Skin epidermis (tissue), 12 donors: ENCODE measurements at regions not wholly inside any gene's neighbourhood (a gene's known extent, or its start where the extent isn't known, plus 50 kb on each side); places are given as distances from the start of the nearest gene placed in this dataset.

Experiments
- H3K27ac ChIP-seq, 21 experiments: fragments of 200-600 bp; sonication (generic) in 11 of 21; one replicate each; pipeline ENCODE4 v1.5.0; 2020; ENCODE audit warnings: mild to moderate bottlenecking in 3 of 21, inconsistent platforms in 2 of 21, moderate library complexity in 2 of 21
- H3K4me3 ChIP-seq, 7 experiments: fragments of 200-600 bp; sonication (generic) in 2 of 7; one replicate each; pipeline ENCODE4 v1.5.0; 2020; ENCODE audit warnings: inconsistent platforms in 2 of 7, mild to moderate bottlenecking in 2 of 7, moderate library complexity in 1 of 7

GRCh38 chr1:208531003-208531750 lies 287.0 kb upstream of the PLXNA2 start:
- Histone ChIP-seq H3K27ac (no peak overlapping the region), H3K4me3 (no peak overlapping the region)

DNA sequence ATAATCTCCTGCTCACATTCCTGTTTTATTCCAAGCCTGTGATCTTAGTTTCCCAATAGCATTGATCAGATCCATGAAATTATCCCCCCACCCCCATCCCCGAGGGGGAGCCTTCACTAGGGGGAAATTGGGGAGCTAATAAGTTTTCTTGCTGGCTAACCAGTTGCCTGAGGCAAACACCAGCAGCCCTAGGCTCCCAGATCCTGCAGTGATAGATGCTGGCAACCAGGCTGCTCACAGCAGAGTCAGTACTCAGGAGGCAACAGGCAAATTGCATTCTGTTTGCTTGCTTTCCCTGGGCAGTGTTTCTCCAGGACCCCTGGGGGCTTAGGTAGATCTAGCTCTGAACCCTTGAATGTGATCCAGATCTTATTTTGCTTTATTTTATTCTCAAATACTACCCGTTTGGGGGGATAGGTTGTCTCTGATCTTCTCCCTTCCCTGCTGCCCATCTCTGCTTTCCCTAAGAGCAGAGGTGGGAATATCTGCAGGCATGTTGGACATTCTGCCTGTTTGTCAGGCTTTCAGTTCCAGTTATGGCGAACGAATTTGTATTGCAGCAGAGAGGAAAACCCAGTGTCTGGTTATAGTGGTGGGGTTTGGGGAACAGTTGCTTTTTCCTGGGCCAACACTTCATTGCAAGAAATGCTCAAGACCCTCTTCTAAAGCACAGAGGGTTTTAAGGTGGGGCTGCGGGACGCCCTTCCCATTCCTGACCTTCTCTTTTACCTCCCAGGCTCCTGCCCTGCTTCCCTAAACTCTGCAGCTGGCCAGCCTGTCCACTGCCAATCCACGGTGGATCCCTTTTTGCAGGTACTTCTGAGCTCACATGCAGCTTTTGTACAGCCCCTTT lies 289.8 kb upstream of the PLXNA2 start:
- H3K27ac ChIP-seq: no peak overlapping the region
- H3K4me3 ChIP-seq: no peak overlapping the region

- Histone ChIP-seq H3K4me3 (no peak overlapping the region), H3K27ac (no peak overlapping the region)
These were observed 290.4 kb upstream of the PLXNA2 start for GRCh38 chr1:208534599-208534897.

DNA sequence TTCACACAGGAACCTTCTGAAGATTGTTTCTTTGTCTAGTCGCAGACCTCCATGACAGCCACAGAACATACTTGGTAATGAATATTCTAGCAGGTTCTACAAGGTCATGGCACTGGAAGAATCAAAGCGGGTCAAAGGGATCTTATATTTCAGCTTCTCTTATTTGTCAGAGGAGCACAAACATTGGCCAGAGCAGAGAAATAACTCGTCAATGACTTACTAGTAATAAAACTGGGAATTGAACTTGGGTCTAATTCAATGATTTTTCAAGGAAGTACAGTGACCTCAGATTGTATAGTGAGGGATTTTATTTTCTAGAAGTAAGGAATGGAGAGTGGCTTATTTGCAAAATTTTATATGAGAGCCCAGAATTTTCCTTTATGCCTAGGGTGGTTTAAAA lies 290.8 kb upstream of the PLXNA2 start:
- Histone ChIP-seq H3K4me3 (no peak overlapping the region), H3K27ac (no peak overlapping the region)

- Histone ChIP-seq H3K4me3 (no peak overlapping the region), H3K27ac (no peak overlapping the region)
These were observed 291.3 kb upstream of the PLXNA2 start for GRCh38 chr1:208535511-208535910.

DNA sequence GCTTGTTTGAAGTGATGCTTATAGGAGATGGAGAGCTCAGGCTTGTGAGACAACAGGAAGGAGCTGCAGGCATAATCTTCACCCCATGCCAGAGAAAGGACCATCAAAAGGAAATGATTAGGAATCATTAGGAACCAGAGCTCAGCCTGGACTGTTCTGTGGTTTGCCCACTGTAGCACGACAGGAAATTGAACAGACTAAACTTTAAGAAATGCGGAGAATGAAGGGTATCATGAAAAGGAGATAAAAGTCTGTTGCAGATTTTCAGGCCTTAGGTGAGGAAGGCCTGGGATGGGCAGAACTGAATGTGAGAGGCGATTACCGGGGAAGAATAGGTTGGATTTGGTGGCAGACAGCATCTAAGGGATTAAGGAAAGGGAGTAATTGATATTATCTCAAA lies 292.0 kb upstream of the PLXNA2 start:
- Histone ChIP-seq H3K27ac (no peak overlapping the region), H3K4me3 (no peak overlapping the region)

DNA sequence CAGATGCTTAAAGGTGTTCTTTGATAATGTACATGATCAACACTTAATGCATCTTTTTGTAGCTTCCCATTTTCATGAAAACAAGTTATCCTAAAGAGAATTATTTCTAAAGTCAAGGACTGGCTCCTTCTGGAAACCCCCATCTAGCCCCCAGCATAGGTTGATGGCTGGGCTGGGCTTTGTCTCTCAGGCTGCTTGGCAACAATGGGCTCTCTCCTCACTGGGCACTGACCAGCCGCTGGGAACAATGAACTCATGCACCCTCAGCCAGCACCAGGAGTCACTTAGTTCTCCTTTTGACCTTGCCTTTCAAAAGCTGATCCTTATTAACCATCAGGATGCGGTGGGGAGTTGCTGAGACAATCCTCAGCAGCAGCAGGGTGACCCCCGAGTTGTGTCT lies 293.0 kb upstream of the PLXNA2 start:
- no peak overlapping the region for H3K4me3 ChIP-seq
- H3K27ac ChIP-seq: no peak overlapping the region

GRCh38 chr1:208538078-208538477 lies 293.9 kb upstream of the PLXNA2 start:
- Histone ChIP-seq H3K4me3 (no peak overlapping the region), H3K27ac (peak overlapping the region in 1 of 21 experiments; percentile 4)

DNA sequence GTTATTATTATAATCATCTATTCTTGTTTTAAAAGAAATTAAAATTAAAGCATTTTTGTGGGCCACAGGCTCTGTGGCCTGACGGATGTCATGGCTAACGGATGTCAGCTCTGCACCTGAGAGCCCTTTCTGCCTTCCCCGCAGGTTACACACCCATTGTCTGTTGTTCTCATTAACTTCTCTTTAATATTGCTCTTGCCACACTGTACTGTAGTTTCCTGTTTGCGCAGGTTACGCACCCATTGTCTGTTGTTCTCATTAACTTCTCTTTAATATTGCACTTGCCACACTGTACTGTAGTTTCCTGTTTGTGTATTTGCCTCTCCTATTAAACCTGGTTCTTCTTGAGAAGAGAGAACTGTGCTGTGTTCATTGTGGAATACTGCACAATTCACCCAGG lies 294.4 kb upstream of the PLXNA2 start:
- Histone ChIP-seq H3K4me3 (no peak overlapping the region), H3K27ac (peak overlapping the region in 2 of 21 experiments; percentile 5 to 47)

DNA sequence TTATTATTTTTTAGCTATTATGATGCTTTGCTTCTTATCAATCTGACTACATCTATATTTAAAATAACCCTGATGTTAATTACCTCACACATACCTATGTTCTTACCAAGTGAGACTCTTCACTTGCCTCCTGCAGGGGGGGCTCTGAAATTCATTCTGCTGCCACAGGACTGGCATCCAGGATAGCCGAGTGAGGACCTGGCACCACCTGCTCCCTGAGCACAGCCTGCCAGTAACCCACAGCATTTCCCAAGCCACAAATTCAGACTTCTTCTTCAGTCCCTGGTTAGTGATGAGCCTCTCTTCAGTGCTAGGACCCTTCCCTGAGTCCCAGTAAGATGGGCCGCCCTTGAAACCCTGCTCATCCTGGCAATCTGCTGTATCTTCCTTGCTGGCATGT lies 296.5 kb upstream of the PLXNA2 start:
- Histone ChIP-seq H3K4me3 (no peak overlapping the region), H3K27ac (no peak overlapping the region)

GRCh38 chr1:208541225-208541855 lies 297.2 kb upstream of the PLXNA2 start:
- Histone ChIP-seq H3K27ac (no peak overlapping the region), H3K4me3 (no peak overlapping the region)

- Histone ChIP-seq H3K27ac (no peak overlapping the region), H3K4me3 (no peak overlapping the region)
These were observed 298.1 kb upstream of the PLXNA2 start for GRCh38 chr1:208542309-208542708.

GRCh38 chr1:208544053-208544452 lies 299.9 kb upstream of the PLXNA2 start:
- Histone ChIP-seq H3K4me3 (no peak overlapping the region), H3K27ac (no peak overlapping the region)

DNA sequence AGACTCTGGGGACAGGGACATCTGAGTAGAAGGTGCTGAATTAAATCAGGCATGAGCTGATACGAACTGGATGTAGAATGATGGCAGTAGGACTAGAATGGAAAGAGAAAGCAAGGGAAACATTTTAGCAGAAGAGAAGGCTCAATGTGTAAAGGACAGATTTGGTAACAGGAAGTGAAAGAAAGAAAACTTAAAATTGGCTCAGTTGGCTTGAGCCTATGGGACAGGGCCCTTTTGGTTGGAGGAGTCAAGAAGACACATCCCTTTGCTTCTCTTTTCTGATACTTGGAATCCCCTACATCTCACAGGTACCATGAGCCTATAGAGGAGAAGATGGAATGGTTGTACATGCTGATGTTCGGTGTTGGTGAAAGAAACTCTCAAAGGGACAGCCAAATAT lies 300.6 kb upstream of the PLXNA2 start:
- no peak overlapping the region for H3K4me3 ChIP-seq
- no peak overlapping the region for H3K27ac ChIP-seq

DNA sequence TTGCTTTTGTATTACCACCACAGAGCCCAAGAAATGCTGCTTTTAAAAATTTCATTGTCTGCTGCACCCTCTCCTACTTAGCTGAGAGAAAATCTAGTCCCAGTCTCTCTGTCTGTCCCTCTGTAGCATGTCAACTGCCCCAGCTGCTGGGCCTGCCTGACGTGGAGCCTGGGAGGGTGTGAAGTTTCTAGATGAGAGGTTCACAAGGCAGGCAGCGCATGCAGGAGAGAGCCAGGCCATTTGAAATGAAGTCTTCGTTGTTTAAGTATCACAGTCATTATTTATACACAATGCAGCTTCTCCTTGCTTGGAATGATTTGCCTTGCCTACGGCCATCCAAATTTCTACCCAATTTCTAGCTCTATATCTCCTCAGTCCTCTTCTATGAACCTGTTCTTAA lies 306.8 kb upstream of the PLXNA2 start:
- no peak overlapping the region for H3K4me3 ChIP-seq
- no peak overlapping the region for H3K27ac ChIP-seq

DNA sequence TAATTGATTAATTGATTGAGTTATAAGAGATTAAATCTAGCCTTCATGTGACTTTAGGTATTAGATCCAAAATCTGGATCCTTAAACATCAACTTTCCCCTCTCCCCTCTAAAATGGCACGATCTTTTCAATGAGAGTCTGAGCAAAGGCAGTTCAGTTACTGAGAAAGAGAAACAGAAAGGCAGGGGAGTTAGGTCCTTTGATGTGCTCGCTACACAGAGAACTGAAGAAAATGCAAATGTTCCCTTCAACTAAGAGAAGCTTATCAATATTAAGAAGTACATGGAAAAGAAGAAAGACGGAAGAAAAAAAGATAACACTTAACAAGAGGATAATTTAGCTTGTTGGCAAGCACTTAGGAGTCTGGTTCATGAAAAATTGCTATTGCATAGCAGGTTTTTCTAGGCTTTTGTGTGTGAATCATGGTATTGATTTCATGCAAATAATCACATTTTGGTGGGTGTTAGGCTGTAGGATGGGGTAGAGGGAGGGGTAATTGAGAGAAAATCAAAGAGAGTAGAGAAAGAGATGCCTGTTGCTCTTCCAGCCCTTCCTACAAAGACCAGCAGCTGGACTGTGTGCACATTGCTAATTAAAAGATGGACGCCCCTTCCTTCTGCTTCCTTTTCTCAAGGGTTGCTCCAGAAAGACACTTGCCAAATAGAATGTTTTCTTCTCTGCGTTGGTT lies 307.6 kb upstream of the PLXNA2 start:
- Histone ChIP-seq H3K27ac (no peak overlapping the region), H3K4me3 (no peak overlapping the region)

GRCh38 chr1:208552928-208553327 lies 308.7 kb upstream of the PLXNA2 start:
- no peak overlapping the region for H3K4me3 ChIP-seq
- no peak overlapping the region for H3K27ac ChIP-seq

DNA sequence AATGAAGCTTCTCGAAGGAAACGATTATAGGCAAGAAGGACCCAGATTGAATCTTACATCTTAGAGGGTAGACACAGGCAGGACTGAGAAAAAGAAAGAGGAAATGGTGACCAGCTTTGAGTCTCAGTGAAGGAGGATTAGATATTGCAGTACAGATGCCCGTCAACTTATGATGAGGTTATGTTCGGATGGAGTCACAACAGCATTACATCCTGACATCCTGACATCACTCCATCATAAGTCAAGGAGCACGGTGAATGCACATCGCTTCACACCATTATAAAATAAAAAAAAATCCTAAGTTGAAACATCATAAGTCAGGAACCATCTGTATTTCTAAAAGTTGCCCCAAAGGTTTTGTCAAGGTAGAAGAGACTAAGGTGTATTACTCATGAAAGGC lies 312.3 kb upstream of the PLXNA2 start:
- Histone ChIP-seq H3K4me3 (no peak overlapping the region), H3K27ac (no peak overlapping the region)

DNA sequence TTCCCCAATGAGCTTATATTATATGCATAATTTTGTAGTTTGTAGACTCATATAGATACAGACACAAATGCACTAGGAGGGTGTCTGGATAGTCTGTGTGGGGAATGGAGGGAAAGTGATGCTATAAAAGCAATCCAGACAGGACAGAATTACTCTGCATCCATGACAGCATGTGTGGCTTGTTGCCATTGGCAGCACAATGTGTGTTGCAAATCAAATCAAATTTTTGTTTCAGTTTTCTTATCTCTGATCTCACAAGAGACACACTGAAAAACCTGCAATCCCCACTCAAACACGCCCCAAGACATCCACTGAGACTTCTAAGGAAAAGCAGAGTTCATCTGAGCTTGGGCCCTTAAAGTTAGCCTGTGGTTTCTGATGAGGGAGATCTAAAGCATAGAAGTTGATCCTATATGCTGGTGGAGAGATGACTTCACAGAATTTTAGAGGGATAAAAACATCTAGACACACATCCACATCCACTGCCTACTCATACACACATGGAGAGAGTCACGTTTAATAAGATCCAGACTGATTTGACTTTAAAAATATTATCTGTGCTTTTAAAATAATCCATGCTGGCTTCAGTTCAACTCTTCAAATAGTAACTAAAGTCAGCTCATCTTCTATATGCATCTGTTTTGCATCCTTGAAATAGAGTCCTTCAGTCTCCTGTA lies 313.0 kb upstream of the PLXNA2 start:
- H3K4me3 ChIP-seq: no peak overlapping the region
- no peak overlapping the region for H3K27ac ChIP-seq

DNA sequence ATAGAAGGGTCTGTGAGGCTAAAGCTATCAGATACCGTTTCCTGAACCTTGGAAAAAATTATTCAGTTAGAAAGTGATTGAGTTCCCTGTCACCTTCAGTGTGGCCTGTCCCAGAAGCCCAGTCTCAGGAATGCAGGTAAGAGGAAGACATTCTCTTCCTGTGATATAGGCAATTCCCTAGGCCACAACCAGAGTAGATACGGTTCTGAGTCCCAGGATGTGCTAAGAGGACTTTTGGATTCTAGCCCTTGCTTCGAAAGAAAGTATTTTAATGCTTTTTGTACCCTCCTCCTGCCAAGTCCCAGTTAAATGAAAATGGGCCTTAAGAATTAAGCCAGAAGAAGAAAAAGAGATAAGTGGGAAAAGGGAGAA lies 313.5 kb upstream of the PLXNA2 start:
- no peak overlapping the region for H3K4me3 ChIP-seq
- no peak overlapping the region for H3K27ac ChIP-seq
